LNCaP clone FGC (cell line): ENCODE measurements at regions not wholly inside any gene's neighbourhood (a gene's known extent, or its start where the extent isn't known, plus 50 kb on each side); places are given as distances from the start of the nearest gene placed in this dataset.

Experiments used
- DNase-seq: peaks from one replicate; pipeline ENCODE4 v3.0.0-alpha.2; 2011; ENCODE audit warnings: low read depth
- H3K4me3 ChIP-seq: 2 replicates; pipeline ENCODE4 v1.5.1; 2011; ENCODE audit warnings: mild to moderate bottlenecking, low read depth, low read length, control low read depth
- CTCF ChIP-seq: IDR thresholded peaks from 2 replicates; pipeline ENCODE4 v1.5.1; 2012; ENCODE audit warnings: mild to moderate bottlenecking; ENCODE audit not compliant: control insufficient read depth, insufficient read depth; ENCODE audit errors: extremely low read depth

- TF ChIP-seq CTCF = no peak
- H3K4me3 ChIP-seq = no peak overlapping the region
- no peak for DNase-seq
Measured at GRCh38 chr10:62582804-62583208, 208.6 kb downstream of the ZNF365 start.

- no peak for TF ChIP-seq CTCF
- DNase-seq = no peak
Measured at GRCh38 chr10:62583876-62584615, 209.9 kb downstream of the ZNF365 start.

GRCh38 chr10:62584731-62585130 is 210.6 kb downstream of the ZNF365 start:
- DNase-seq = no peak
- TF ChIP-seq CTCF = no peak
- no peak overlapping the region for H3K4me3 ChIP-seq

More at GRCh38 chr10:62583876-62584615, 209.9 kb downstream of the ZNF365 start:
- H3K4me3 ChIP-seq = no peak overlapping the region

GRCh38 chr10:62585211-62585775 is 211.1 kb downstream of the ZNF365 start:
- H3K4me3 ChIP-seq = no peak overlapping the region
- no peak for DNase-seq
- TF ChIP-seq CTCF = no peak

GRCh38 chr10:62587011-62587410 is 212.8 kb downstream of the ZNF365 start:
- no peak overlapping the region for H3K4me3 ChIP-seq
- TF ChIP-seq CTCF = no peak
- no peak for DNase-seq

- H3K4me3 ChIP-seq = no peak overlapping the region
- DNase-seq = no peak
- TF ChIP-seq CTCF = no peak
Measured at GRCh38 chr10:62588116-62588515, 213.9 kb downstream of the ZNF365 start.

- H3K4me3 ChIP-seq = no peak overlapping the region
- TF ChIP-seq CTCF = no peak
- no peak for DNase-seq
Measured at GRCh38 chr10:62589689-62590088, 214.8 kb upstream of the ADO start.
